GM19351 (cell line): ENCODE measurements at regions not wholly inside any gene's neighbourhood (a gene's known extent, or its start where the extent isn't known, plus 50 kb on each side); places are given as distances from the start of the nearest gene placed in this dataset.
A peak's percentile ranks its signal among the peaks of the same experiment; 100 is the strongest.
"Not testable (repeated sequence)": the region's sequence is repeated elsewhere in the genome, so short reads cannot be mapped to it uniquely, and the experiment has no call there.

Experiments
- ATAC-seq: cut with Tn5 transposase; IDR thresholded peaks from one replicate; pipeline ENCODE4 v1.9.1; 2021; ENCODE audit warnings: mild to moderate bottlenecking, moderate library complexity; ENCODE audit not compliant: unreplicated experiment

DNA sequence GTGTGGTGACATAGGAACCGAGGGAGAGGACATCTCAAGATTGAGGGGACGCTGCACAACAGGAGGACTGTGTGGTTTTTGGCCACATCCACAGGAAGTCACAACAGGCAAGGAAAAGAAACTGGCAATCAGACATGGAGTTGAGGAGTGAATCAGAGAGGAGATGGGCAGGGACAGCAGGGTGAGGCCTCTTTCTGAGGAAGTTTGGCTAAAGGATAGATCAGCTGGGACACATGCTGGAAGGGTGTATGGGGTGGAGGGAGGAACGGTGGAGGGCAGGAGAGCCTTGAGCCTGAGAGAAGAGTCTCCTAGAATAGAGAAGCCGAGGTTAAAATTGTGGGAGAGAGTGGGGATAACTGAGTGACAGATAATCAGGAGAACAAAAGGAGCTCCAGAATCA lies 75.1 kb upstream of the CIDEA start:
- ATAC-seq = not testable (repeated sequence)

DNA sequence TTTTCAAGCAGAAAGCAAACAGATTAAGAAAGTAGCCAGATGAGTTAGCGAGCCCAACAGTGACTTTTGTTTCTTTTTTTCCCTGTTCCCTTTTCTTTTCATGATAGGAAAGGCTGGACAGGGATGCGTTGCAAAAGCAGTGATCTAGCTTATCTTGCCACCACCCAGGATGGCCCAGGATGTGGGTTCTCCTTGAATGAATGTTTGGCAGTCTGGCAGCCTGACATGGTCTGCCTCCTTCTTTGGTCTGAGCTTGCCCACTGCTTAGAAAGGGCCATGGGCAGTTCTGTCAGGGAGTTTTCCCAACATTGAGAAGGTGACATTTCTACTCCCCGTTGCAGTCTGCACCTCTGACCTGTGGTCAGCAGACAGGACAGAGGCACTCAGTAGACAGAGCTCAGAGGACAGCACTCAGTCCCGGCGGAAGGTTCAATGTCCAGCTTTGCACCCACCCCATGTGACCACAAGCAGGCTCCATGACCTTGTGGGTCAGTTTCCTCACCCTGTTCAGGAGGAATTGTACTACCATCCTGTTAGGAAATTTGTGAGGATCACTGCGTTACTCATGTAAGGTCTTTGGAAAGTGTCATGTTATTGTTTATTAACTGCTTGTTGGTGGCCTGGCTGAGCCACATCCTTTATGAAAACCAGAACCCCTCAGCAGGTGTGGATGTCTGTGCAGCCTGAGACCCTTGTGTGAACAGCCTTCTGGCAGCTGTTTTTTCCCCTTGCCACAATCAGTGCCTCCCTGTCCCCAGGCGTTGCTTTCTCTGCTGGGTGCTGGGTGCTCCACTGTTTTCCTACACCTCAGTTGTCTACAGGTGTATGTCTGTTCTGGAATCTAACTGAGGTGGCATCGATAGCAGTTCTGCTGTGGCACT lies 74.2 kb upstream of the CIDEA start:
- ATAC-seq = not testable (repeated sequence)

DNA sequence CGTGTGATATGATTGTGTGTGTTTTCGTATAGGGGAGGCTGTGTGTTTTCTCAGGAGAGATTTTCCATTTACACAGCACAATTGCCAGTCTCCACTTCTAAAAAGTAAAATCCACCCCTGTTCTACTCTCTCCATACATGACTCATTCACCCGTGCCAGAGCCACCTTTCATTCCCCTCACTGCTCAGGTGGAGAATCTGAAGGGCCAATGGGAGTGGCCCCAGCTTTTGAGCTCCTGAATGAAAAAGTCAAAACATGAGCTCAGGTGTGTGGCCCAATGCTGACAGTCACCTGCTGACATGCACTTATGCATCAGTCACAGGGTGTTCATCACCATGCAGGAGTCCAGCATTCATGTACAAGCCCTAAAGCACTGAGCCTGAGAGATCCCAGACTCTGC lies 55.4 kb upstream of the CIDEA start:
- ATAC-seq = not testable (repeated sequence)

DNA sequence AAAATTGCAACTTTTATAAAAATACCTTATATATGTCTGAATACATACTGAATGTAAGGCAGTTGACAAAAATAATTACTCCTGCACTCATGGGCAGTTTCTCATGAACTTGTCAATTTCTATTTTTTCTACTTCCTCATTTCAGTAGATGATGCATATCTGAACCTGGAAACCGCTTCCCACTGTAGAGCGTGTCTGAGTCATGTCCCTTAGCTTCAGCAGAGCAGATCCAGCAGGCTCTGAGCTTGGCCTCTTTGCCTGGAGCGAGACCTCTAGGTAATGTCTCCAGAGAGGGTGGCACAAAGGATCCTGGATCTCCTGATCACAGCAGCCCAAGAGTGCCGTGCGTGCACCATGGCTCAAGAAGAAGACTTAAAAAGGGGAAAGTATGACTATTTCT lies 54.0 kb upstream of the CIDEA start:
- peak; percentile 99 for ATAC-seq
